Naive B cell (primary cell): ENCODE measurements at regions not wholly inside any gene's neighbourhood (a gene's known extent, or its start where the extent isn't known, plus 50 kb on each side); places are given as distances from the start of the nearest gene placed in this dataset.
"Not testable (repeated sequence)": the region's sequence is repeated elsewhere in the genome, so short reads cannot be mapped to it uniquely, and the experiment has no call there.

ENCODE experiments used
- ATAC-seq, 2 donors: fragments of 150-1000 bp; cut with Tn5 transposase; 2 replicates each; pipeline ENCODE4 v1.10.0; 2021; ENCODE audit warnings: low read depth in 2 of 2, mild to moderate bottlenecking in 2 of 2, moderate library complexity in 2 of 2
- DNase-seq: peaks from one replicate; pipeline ENCODE4 v3.0.0; 2022
- H3K27ac Mint-ChIP-seq, 6 donors: one replicate each; pipeline ENCODE4 v1.8.0; 2020 to 2022; ENCODE audit warnings: mild to moderate bottlenecking in 6 of 6, mixed read lengths in 6 of 6, moderate library complexity in 5 of 6, inconsistent platforms in 2 of 6
- H3K27me3 Mint-ChIP-seq, 3 donors: one replicate each; pipeline ENCODE4 v1.8.0; 2021 to 2022; ENCODE audit warnings: mixed read lengths in 3 of 3, mild to moderate bottlenecking in 1 of 3
- H3K36me3 Mint-ChIP-seq, 2 donors: one replicate each; pipeline ENCODE4 v1.8.0; 2020 to 2022; ENCODE audit warnings: mixed read lengths in 2 of 2, inconsistent platforms in 1 of 2, mild to moderate bottlenecking in 1 of 2
- H3K4me1 Mint-ChIP-seq, 3 donors: one replicate each; pipeline ENCODE4 v1.8.0; 2020 to 2022; ENCODE audit warnings: mixed read lengths in 3 of 3, inconsistent platforms in 1 of 3, mild to moderate bottlenecking in 1 of 3, moderate library complexity in 1 of 3
- H3K4me3 Mint-ChIP-seq, 8 donors: one replicate each; pipeline ENCODE4 v1.8.0; 2020 to 2022; ENCODE audit warnings: mild to moderate bottlenecking in 8 of 8, mixed read lengths in 8 of 8, moderate library complexity in 8 of 8, inconsistent platforms in 2 of 8
- H3K9me3 Mint-ChIP-seq, 7 donors: one replicate each; pipeline ENCODE4 v1.8.0; 2020 to 2022; ENCODE audit warnings: mixed read lengths in 7 of 7, mild to moderate bottlenecking in 5 of 7, inconsistent platforms in 2 of 7, moderate library complexity in 1 of 7

DNA sequence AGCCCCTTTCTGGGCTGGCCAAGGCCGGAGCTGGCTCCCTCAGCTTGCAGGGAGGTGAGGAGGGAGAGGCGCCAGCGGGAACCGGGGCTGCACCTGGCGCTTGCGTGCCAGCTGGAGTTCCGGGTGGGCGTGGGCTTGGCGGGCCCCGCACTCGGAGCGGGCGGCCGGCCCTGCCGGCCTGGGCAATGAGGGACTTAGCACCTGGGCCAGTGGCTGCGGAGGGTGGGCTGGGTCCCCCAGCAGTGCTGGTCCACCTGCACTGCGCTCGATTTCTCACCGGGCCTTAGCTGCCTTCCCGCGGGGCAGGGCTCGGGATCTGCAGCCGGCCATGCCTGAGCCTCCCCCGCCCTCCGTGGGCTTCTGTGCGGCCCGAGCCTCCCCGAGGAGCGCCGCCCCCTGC lies 331.5 kb upstream of the KYNU start:
- not testable (repeated sequence) for ATAC-seq, H3K36me3 Mint-ChIP-seq, H3K27ac Mint-ChIP-seq, H3K4me1 Mint-ChIP-seq, DNase-seq, H3K4me3 Mint-ChIP-seq, H3K27me3 Mint-ChIP-seq
- H3K9me3 Mint-ChIP-seq = peaks cover 0 to 42% (median 10%) of the 10 kb centered on the region in 7 donors

DNA sequence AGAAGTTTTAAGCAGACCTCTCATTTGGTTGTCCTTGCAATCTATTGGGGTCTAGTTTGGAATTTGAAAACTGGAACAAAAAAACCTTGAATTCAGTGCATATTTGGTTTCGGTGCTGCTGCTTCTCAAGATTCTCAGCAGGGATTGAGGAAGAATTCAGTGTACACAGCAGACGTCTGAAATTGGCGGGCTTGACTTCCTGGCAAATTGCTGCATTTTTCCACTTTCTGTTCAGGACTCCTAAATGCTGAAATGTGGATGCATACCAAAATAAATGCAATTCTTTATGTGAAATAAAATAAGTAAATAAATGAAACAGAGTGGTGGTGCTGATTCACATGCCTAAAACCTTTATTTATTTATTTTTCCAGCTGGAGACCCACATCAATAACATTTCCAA lies 332.4 kb upstream of the KYNU start:
- Mint-ChIP-seq H3K4me3 (no peak overlapping the region), H3K4me1 (no peaks in the 10 kb centered on the region), H3K27me3 (peaks cover 0 to 6% (median 0%) of the 10 kb centered on the region in 3 donors), H3K36me3 (no peaks in the 10 kb centered on the region), H3K27ac (no peak overlapping the region), H3K9me3 (peaks cover 0 to 33% (median 6%) of the 10 kb centered on the region in 7 donors)
- DNase-seq (no peak), ATAC-seq (no peak)

DNA sequence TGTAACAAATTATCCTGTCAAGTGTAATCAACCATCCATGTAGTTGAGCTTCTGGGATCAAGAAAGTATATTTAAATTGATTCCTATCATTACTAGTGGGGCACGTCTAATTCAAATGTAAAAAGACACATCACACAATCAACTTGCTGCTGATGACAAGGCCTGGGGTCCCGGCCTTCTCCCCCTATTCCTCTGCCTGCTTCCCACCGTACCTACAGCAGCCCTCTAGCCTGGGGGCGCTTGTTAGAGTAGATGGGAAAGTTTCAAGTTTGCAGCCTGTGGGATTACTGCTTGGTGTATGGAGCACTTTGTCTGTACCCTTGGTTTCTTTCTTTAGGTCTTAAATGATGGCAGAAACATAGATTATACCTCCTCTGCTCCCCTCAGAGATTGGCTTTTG lies 333.3 kb upstream of the KYNU start:
- H3K9me3 Mint-ChIP-seq = peaks cover 0 to 27% (median 5%) of the 10 kb centered on the region in 7 donors
- H3K27ac Mint-ChIP-seq = no peak overlapping the region
- ATAC-seq = no peak
- H3K4me1 Mint-ChIP-seq = no peaks in the 10 kb centered on the region
- peaks cover 0 to 6% (median 0%) of the 10 kb centered on the region in 3 donors for H3K27me3 Mint-ChIP-seq
- no peak overlapping the region for H3K4me3 Mint-ChIP-seq
- no peaks in the 10 kb centered on the region for H3K36me3 Mint-ChIP-seq
- DNase-seq = no peak

DNA sequence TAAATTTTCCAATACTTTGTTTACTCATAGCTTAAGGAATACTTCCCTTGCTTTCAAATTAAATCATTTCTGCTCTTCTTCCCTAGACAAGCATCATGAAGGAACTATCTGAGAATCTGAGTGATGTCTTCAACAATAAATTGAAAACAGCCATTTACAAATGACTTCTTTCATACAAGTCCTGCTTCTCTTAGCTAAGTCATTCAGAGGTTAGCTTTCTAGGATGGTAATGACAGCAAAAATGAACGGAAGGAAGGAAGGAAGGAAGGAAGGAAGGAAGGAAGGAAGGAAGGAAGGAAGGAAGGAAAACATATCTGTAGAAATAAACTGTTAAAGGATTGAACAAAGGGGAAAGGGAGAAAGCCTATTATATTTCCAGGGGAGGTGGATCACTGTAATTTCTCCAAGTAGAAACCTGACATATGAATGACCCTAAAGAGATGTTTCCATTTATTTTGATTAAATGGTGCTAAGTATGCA lies 335.0 kb upstream of the KYNU start:
- no peak overlapping the region for H3K4me3 Mint-ChIP-seq
- no peak overlapping the region for H3K27ac Mint-ChIP-seq
- ATAC-seq (no peak), DNase-seq (no peak)
- no peaks in the 10 kb centered on the region for H3K4me1 Mint-ChIP-seq
- no peaks in the 10 kb centered on the region for H3K36me3 Mint-ChIP-seq
- peaks cover 0 to 10% (median 0%) of the 10 kb centered on the region in 7 donors for H3K9me3 Mint-ChIP-seq
- H3K27me3 Mint-ChIP-seq = peaks cover 0 to 6% (median 0%) of the 10 kb centered on the region in 3 donors

DNA sequence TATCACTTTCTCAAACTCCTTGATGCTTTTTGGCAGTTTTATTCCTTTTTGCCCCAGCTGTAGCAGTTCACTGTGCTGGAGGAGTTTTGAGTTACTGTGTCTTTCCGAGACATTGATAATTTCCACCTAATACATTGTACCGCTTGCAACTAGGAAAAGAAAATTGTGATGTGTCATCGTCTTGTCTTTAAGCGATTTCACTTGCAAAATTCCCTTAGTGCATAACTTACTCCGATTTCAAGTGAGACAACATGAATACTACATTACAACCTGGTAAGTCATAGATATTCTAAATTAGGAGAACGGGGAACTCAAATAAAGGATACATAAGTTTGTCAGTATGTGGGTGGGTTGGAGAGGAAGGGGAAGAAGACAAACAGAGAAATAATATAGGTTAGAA lies 340.5 kb upstream of the KYNU start:
- Mint-ChIP-seq H3K4me3 (no peak overlapping the region), H3K27me3 (no peaks in the 10 kb centered on the region), H3K9me3 (no peaks in the 10 kb centered on the region), H3K36me3 (no peaks in the 10 kb centered on the region), H3K4me1 (no peaks in the 10 kb centered on the region), H3K27ac (peak overlapping the region in 1 of 6 donors; percentile 16)
- DNase-seq (no peak), ATAC-seq (no peak)

DNA sequence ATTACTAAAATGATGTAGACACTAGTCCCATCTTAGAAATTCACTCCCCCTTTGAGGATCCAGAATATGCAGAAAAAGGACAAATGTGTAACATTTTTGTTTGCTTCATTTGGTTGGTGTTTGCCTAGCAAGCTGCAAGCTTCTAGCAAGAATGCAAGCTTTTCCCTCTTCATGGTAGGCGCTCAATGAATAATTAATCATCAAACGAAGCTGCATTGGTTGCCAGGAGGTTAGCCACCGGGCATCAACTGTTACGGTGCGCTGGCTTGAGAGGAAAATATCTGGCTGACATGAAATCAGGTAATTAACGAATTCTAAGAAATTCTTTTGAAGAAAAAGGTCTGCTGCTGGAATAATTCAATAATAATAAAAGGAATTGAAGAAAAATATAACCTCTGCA lies 341.0 kb upstream of the KYNU start:
- Mint-ChIP-seq H3K4me3 (no peak overlapping the region), H3K27ac (no peak overlapping the region), H3K9me3 (no peaks in the 10 kb centered on the region), H3K36me3 (no peaks in the 10 kb centered on the region), H3K27me3 (no peaks in the 10 kb centered on the region), H3K4me1 (no peaks in the 10 kb centered on the region)
- ATAC-seq (no peak), DNase-seq (no peak)

DNA sequence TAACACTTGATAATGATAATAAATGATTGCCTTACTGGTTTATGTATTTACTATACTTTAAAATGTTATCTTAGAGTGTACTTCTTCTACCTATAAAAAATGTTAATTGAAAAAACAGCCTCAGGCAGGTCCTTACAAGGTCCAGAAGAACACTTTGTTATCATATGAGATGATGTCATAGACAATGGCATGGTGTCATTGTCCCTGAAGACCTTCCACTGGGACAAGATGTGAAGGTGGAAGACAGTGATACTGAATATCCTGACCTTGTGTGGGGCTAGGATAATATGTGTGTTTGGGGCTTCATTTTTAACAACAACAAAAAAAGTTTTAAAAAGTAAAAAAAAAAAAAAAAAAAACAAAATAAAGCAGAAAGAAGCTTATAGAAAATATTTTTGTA lies 342.2 kb upstream of the KYNU start:
- DNase-seq (no peak), ATAC-seq (no peak)
- Mint-ChIP-seq H3K4me3 (no peak overlapping the region), H3K36me3 (no peaks in the 10 kb centered on the region), H3K4me1 (no peaks in the 10 kb centered on the region), H3K27ac (no peak overlapping the region), H3K9me3 (no peaks in the 10 kb centered on the region), H3K27me3 (no peaks in the 10 kb centered on the region)

- no peaks in the 10 kb centered on the region for H3K27me3 Mint-ChIP-seq
- peaks cover 0 to 1% (median 0%) of the 10 kb centered on the region in 7 donors for H3K9me3 Mint-ChIP-seq
Measured at GRCh38 chr2:142533177-142533576, 344.3 kb upstream of the KYNU start.

DNA sequence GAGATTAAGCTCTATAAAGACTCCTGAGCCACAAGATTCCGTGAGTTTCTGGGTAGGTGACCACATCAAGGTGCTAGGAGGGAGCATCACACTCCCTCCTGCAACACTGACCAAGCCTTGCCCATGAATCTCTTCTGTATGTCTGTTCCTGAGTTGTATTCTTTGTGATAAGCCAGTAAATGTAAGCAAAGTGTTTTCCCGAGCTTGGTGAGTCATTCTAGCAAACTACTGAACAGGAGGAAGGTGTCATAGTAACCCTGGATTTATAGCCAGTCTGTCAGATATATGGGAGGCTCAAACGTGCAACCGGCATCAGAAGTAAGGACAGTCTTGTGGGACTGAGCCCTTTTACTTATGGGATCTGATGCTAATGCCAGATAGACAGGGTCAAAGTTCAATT lies 346.1 kb upstream of the KYNU start:
- DNase-seq (no peak), ATAC-seq (no peak)
- Mint-ChIP-seq H3K36me3 (no peaks in the 10 kb centered on the region), H3K4me3 (no peak overlapping the region), H3K27ac (no peak overlapping the region), H3K4me1 (no peaks in the 10 kb centered on the region), H3K27me3 (no peaks in the 10 kb centered on the region), H3K9me3 (peaks cover 0 to 4% (median 0%) of the 10 kb centered on the region in 7 donors)

More at GRCh38 chr2:142533177-142533576, 344.3 kb upstream of the KYNU start:
- H3K4me1 Mint-ChIP-seq = no peaks in the 10 kb centered on the region
- no peak overlapping the region for H3K4me3 Mint-ChIP-seq
- DNase-seq = no peak
- no peak overlapping the region for H3K27ac Mint-ChIP-seq
- no peak for ATAC-seq
- no peaks in the 10 kb centered on the region for H3K36me3 Mint-ChIP-seq

DNA sequence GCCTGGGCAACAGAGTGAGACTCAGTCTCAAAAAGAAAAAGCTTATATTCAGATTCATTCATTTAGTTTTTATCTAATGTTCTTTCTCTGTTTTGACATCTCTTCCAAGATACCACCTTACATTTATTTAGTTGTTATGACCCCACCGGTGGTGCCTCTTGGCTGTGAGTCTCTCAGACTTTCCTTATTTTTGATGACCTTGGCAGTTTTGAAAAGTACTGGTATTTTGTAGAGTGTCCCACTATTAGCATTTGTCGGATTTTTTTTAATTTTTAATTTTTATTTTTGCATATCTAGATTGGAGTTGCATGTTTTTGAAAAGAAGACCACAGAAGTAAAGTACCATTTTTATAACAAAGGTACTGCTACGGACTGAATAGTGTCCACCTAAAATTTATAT lies 351.7 kb upstream of the KYNU start:
- H3K27me3 Mint-ChIP-seq = no peaks in the 10 kb centered on the region
- H3K4me3 Mint-ChIP-seq = no peak overlapping the region
- H3K4me1 Mint-ChIP-seq = no peaks in the 10 kb centered on the region
- ATAC-seq (no peak), DNase-seq (no peak)
- H3K36me3 Mint-ChIP-seq = no peaks in the 10 kb centered on the region
- H3K9me3 Mint-ChIP-seq = peaks cover 0 to 4% (median 0%) of the 10 kb centered on the region in 7 donors
- H3K27ac Mint-ChIP-seq = no peak overlapping the region

GRCh38 chr2:142521492-142521891 lies 356.0 kb upstream of the KYNU start:
- H3K36me3 Mint-ChIP-seq = no peaks in the 10 kb centered on the region
- no peak overlapping the region for H3K27ac Mint-ChIP-seq
- ATAC-seq (no peak), DNase-seq (no peak)
- no peak overlapping the region for H3K4me3 Mint-ChIP-seq
- no peaks in the 10 kb centered on the region for H3K4me1 Mint-ChIP-seq
- no peaks in the 10 kb centered on the region for H3K9me3 Mint-ChIP-seq
- H3K27me3 Mint-ChIP-seq = no peaks in the 10 kb centered on the region

DNA sequence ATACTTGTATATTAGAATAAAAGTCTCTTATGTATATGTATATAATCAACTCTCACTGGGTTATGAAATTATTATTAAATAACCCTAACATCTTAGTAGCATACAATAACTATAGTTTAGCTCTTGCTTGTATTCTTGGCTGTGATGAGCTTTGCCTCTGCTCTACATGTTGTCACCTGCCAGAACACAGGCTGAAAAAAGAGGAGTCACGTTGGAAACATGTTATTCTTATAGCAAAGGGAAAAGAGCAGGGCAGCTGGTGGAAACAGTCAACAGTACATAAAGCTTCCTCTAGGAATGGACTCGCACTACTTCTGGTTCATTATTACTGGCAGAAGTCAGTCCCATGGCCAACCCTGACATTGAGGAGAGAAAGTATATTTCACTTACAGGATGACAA lies 362.0 kb upstream of the KYNU start:
- Mint-ChIP-seq H3K27me3 (no peaks in the 10 kb centered on the region), H3K9me3 (no peaks in the 10 kb centered on the region), H3K36me3 (no peaks in the 10 kb centered on the region), H3K4me1 (no peaks in the 10 kb centered on the region), H3K4me3 (no peak overlapping the region), H3K27ac (no peak overlapping the region)
- ATAC-seq (no peak), DNase-seq (no peak)

DNA sequence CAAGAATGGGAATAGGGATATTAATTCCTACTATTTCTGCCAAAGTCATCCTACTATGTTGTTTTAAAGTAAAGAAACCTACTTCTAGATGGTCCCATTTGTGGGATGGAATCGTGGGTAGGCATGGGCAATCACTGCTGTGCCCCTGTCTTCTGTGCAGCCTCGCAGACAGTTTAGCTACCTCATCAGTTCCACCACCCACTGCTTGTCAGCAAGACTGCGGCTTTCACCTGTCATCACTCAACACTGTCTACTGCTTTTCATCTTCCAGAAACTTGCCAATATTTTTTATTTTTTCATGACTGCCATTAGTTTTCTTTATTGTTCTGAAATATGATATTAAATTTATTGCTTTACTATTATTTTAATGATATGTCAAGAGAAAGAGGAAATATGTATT lies 368.1 kb upstream of the KYNU start:
- H3K36me3 Mint-ChIP-seq = no peaks in the 10 kb centered on the region
- no peak overlapping the region for H3K4me3 Mint-ChIP-seq
- H3K9me3 Mint-ChIP-seq = peaks cover 0 to 3% (median 0%) of the 10 kb centered on the region in 7 donors
- H3K27ac Mint-ChIP-seq = no peak overlapping the region
- no peak for ATAC-seq
- DNase-seq = no peak
- H3K27me3 Mint-ChIP-seq = no peaks in the 10 kb centered on the region
- no peaks in the 10 kb centered on the region for H3K4me1 Mint-ChIP-seq

DNA sequence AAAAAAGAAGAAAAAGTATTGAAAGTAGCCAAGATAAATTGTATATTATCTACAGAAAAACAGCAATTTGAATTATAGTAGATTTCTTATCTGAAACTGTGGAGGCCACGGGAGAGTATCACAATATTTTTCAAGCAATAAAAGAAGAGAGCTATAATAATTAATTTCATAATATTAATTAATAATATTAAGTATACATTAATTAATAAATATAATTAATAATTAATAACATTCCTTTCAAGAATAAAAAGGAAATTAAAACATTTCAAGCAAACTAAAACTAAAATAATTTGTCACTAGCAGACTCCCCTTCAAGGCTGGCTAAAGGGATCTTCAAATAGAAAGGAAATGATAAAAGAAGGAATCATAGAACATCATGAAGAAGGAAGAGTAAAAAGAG lies 372.7 kb upstream of the KYNU start:
- H3K36me3 Mint-ChIP-seq = no peaks in the 10 kb centered on the region
- peaks cover 0 to 6% (median 1%) of the 10 kb centered on the region in 7 donors for H3K9me3 Mint-ChIP-seq
- ATAC-seq (no peak), DNase-seq (no peak)
- no peak overlapping the region for H3K4me3 Mint-ChIP-seq
- H3K27ac Mint-ChIP-seq = no peak overlapping the region
- H3K27me3 Mint-ChIP-seq = no peaks in the 10 kb centered on the region
- H3K4me1 Mint-ChIP-seq = no peaks in the 10 kb centered on the region

- no peak for ATAC-seq
- Mint-ChIP-seq H3K36me3 (no peaks in the 10 kb centered on the region), H3K4me1 (no peaks in the 10 kb centered on the region), H3K27me3 (no peaks in the 10 kb centered on the region), H3K9me3 (peaks cover 0 to 6% (median 3%) of the 10 kb centered on the region in 7 donors), H3K4me3 (no peak overlapping the region), H3K27ac (no peak overlapping the region)
- no peak for DNase-seq
Measured at GRCh38 chr2:142502402-142502801, 371.6 kb upstream of the LRP1B start.
